Lower lobe of right lung (tissue), 2 donors: ENCODE measurements at regions not wholly inside any gene's neighbourhood (a gene's known extent, or its start where the extent isn't known, plus 50 kb on each side); places are given as distances from the start of the nearest gene placed in this dataset.

ENCODE experiments used
- ATAC-seq, 2 donors: fragments of 200-7000 bp; cut with Tn5 transposase; one replicate each; pipeline ENCODE4 v1.9.1; 2020 to 2022; ENCODE audit warnings: mild to moderate bottlenecking in 2 of 2, moderate library complexity in 2 of 2
- DNase-seq: peaks from one replicate; pipeline ENCODE4 v3.0.0-alpha.2; 2020
- H3K27ac ChIP-seq: fragments of 200-600 bp; one replicate; pipeline ENCODE4 v1.8.0; 2022
- H3K27me3 ChIP-seq: fragments of 200-600 bp; one replicate; pipeline ENCODE4 v1.8.0; 2022; ENCODE audit warnings: low read depth
- H3K36me3 ChIP-seq: fragments of 200-600 bp; one replicate; pipeline ENCODE4 v1.8.0; 2022; ENCODE audit warnings: mild to moderate bottlenecking
- H3K4me1 ChIP-seq: fragments of 200-600 bp; one replicate; pipeline ENCODE4 v1.8.0; 2022
- H3K4me3 ChIP-seq: fragments of 200-600 bp; one replicate; pipeline ENCODE4 v1.8.0; 2022; ENCODE audit warnings: mild to moderate bottlenecking
- H3K9me3 ChIP-seq: fragments of 200-600 bp; one replicate; pipeline ENCODE4 v1.8.0; 2022
- intact Hi-C: fragments of 100-400 bp; cut with DNase I; formaldehyde crosslinking; loops from one replicate; pipeline ENCODE4 v1.11.0; 2022
- TF ChIP-seq, protein P1 (sequence below): fragments of 200-600 bp; IDR thresholded peaks from one replicate; pipeline ENCODE4 v1.8.0; 2022; ENCODE audit warnings: antibody characterized with exemption, mild to moderate bottlenecking
- donor health status: DM: no; HTN: yes; CAD: no; lungs with severe emphysema.

DNA sequence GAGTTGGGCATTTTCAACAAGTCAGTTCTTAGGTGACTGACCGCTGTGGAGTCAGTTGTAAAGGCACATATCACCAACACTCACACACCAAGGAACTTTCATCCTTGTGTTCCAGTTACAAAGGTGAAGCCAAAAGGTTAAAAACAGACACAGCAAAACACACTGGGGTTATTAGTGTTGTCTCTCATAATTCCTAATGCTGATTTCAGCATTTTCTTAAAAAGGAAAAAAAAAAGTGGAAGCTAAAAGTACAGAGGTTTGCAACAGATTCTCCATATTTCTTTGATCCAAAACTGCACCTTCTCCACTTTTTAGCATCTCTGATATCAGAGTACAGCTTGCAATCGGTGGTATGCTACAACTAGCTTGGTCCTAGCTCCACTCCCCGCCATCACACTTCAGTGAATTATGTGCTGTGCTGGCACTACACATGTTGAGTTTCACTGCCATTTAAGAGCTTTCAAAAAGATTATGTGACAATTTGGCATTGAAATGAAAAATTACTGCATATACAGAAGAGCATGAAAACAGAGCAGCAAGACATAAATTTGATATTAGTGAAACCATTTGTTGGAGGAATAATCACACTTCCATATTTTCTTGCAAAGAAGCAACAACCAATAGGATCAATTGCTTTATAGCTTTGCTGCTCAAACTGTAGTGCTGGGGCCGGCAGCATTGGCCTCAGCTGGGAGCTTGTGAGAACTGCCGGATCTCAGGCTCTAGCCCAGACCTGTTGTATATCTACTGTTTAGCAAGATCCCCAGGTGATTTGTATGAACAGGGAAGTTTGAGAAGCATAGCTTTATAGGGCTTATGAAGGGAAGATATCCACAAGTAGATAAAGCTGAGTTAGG lies 62.3 kb upstream of the DAPL1 start:
- Histone ChIP-seq H3K4me3 (no peak overlapping the region), H3K27ac (no peak overlapping the region), H3K4me1 (peaks cover 4% of the 10 kb centered on the region), H3K9me3 (no peaks in the 10 kb centered on the region), H3K27me3 (no peaks in the 10 kb centered on the region), H3K36me3 (no peaks in the 10 kb centered on the region)
- TF ChIP-seq, protein P1, sequence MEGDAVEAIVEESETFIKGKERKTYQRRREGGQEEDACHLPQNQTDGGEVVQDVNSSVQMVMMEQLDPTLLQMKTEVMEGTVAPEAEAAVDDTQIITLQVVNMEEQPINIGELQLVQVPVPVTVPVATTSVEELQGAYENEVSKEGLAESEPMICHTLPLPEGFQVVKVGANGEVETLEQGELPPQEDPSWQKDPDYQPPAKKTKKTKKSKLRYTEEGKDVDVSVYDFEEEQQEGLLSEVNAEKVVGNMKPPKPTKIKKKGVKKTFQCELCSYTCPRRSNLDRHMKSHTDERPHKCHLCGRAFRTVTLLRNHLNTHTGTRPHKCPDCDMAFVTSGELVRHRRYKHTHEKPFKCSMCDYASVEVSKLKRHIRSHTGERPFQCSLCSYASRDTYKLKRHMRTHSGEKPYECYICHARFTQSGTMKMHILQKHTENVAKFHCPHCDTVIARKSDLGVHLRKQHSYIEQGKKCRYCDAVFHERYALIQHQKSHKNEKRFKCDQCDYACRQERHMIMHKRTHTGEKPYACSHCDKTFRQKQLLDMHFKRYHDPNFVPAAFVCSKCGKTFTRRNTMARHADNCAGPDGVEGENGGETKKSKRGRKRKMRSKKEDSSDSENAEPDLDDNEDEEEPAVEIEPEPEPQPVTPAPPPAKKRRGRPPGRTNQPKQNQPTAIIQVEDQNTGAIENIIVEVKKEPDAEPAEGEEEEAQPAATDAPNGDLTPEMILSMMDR = no peak
- ATAC-seq (peak in 1 of 2 donors; percentile 30), DNase-seq (no peak)
- intact Hi-C loops = no loop called here

DNA sequence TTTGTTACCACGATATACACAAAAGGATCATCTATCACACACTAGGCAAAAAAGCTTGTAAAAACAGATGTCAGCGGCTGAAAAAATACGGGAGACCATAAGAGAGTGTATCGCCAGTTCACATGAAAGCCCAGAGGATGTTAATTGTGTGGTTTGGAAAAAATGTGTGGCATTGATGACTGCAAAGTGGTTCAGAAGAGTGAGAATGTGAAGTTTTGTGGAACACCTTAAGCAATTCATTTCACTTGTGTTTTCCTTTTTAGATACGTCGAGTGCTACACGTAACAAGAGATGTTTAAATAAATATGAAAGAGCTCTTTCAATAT lies 61.7 kb upstream of the DAPL1 start:
- no peak for DNase-seq
- no peaks in the 10 kb centered on the region for H3K36me3 ChIP-seq
- TF ChIP-seq, protein P1 = no peak
- H3K27me3 ChIP-seq = no peaks in the 10 kb centered on the region
- intact Hi-C loops = no loop called here
- H3K27ac ChIP-seq = no peak overlapping the region
- H3K9me3 ChIP-seq = no peaks in the 10 kb centered on the region
- peaks cover 4% of the 10 kb centered on the region for H3K4me1 ChIP-seq
- no peak overlapping the region for H3K4me3 ChIP-seq
- peak; percentile 16 to 22 for ATAC-seq

DNA sequence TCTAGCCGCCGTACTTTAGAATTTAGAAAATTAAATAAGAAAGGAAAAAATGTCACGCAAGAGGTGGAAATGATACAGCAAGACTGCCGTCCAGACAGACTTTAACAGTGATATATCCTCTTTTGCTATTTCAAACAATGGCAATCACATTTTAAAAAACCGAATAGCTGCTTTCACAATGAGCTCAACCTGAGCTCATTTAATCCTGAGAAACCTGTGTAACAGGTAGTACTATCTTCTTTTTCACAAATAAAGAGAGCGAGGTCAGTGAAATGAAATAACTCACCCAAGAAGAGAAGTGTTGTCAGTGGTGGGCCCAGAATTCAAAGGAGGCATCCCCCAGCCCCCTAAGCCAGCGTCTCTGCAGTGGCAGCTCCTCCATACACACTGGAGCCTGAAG lies 60.7 kb upstream of the DAPL1 start:
- no peaks in the 10 kb centered on the region for H3K36me3 ChIP-seq
- H3K27ac ChIP-seq = no peak overlapping the region
- TF ChIP-seq, protein P1 = no peak
- no peaks in the 10 kb centered on the region for H3K9me3 ChIP-seq
- ATAC-seq (no peak), DNase-seq (no peak)
- no peaks in the 10 kb centered on the region for H3K27me3 ChIP-seq
- intact Hi-C loops = no loop called here
- no peak overlapping the region for H3K4me3 ChIP-seq
- peaks cover 4% of the 10 kb centered on the region for H3K4me1 ChIP-seq

DNA sequence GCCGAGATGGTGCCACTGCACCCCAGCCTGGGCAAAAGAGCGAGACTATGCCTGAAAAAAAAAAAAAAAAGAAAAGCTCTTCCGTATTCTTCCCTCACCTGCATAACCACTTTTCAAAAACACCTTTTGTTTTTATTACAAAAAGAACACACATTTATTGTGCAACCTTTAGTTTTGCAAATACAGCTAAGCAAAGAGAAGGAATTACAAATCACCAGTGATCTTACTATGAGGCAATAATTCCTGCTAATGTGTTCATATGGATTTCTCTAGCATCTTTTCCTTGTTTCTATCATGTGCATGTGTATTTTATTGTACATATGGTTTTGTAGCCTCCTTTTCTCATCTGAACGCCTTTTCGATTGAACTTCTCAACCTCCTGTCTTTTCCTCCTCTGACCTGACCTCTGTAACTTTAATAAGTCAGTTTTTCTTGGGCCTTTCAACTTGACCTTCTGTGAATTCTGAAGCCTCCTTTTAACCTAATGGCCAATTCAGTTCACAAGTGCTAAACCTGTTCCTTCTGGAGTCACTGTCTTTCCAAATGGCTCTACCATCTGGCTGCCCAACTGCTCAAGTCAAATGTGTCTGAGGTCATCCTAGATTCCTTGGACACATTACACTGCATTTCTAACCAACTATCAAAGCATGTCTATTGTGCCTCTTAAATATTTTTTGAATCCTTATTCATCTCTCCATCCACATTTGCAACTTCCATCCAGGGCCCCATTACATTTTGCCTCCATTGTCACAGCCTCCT lies 59.1 kb upstream of the DAPL1 start:
- no peaks in the 10 kb centered on the region for H3K9me3 ChIP-seq
- TF ChIP-seq, protein P1 = no peak
- H3K4me1 ChIP-seq = peaks cover 4% of the 10 kb centered on the region
- DNase-seq (no peak), ATAC-seq (no peak)
- no peaks in the 10 kb centered on the region for H3K36me3 ChIP-seq
- intact Hi-C loops = no loop called here
- H3K27ac ChIP-seq = no peak overlapping the region
- no peaks in the 10 kb centered on the region for H3K27me3 ChIP-seq
- no peak overlapping the region for H3K4me3 ChIP-seq

DNA sequence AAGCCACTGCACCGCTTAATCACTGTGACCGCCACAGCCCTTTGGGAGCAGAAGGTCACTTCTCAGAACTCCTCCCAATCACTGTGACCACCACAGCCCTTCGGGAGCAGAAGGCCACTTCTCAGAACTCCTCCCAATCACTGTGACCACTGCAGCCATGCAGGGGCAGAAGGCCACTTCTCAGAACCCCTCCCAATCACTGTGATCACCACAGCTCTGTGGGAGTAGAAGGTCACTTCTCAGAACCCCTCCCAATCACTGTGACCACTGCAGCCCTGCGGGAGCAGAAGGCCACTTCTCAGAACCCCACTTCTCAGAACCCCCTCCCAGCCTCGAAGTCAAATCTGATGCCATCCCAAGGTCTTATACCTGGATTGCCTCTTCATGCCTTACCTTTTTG lies 56.8 kb upstream of the DAPL1 start:
- DNase-seq (no peak), ATAC-seq (no peak)
- no peaks in the 10 kb centered on the region for H3K9me3 ChIP-seq
- no peak overlapping the region for H3K27ac ChIP-seq
- TF ChIP-seq, protein P1 = no peak
- H3K27me3 ChIP-seq = no peaks in the 10 kb centered on the region
- H3K4me3 ChIP-seq = no peak overlapping the region
- intact Hi-C loops = no loop called here
- H3K36me3 ChIP-seq = no peaks in the 10 kb centered on the region
- H3K4me1 ChIP-seq = no peaks in the 10 kb centered on the region
